GM21360 (cell line): ENCODE measurements at regions not wholly inside any gene's neighbourhood (a gene's known extent, or its start where the extent isn't known, plus 50 kb on each side); places are given as distances from the start of the nearest gene placed in this dataset.

Experiments used
- ATAC-seq: cut with Tn5 transposase; IDR thresholded peaks from one replicate; pipeline ENCODE4 v1.9.1; 2021; ENCODE audit warnings: mild to moderate bottlenecking, moderate library complexity; ENCODE audit not compliant: unreplicated experiment

- ATAC-seq = no peak
Measured at GRCh38 chr7:131745390-131746248, 189.2 kb upstream of the PODXL start.

- ATAC-seq = no peak
Measured at GRCh38 chr7:131741446-131741845, 185.0 kb upstream of the PODXL start.

GRCh38 chr7:131737746-131738465 is 181.5 kb upstream of the PODXL start:
- no peak for ATAC-seq

- ATAC-seq = no peak
Measured at GRCh38 chr7:131735101-131735500, 178.7 kb upstream of the PODXL start.

GRCh38 chr7:131733604-131734003 is 177.2 kb upstream of the PODXL start:
- no peak for ATAC-seq

GRCh38 chr7:131727189-131727588 is 170.8 kb upstream of the PODXL start:
- no peak for ATAC-seq

- no peak for ATAC-seq
Measured at GRCh38 chr7:131726686-131727085, 170.3 kb upstream of the PODXL start.

- ATAC-seq = no peak
Measured at GRCh38 chr7:131726031-131726430, 169.6 kb upstream of the PODXL start.

- no peak for ATAC-seq
Measured at GRCh38 chr7:131724776-131725345, 168.4 kb upstream of the PODXL start.

GRCh38 chr7:131723926-131724325 is 167.5 kb upstream of the PODXL start:
- no peak for ATAC-seq

GRCh38 chr7:131722371-131722770 is 165.9 kb upstream of the PODXL start:
- ATAC-seq = no peak

GRCh38 chr7:131721660-131722059 is 165.2 kb upstream of the PODXL start:
- no peak for ATAC-seq

GRCh38 chr7:131720703-131721102 is 164.3 kb upstream of the PODXL start:
- ATAC-seq = no peak

- ATAC-seq = no peak
Measured at GRCh38 chr7:131717181-131717580, 160.8 kb upstream of the PODXL start.

- ATAC-seq = no peak
Measured at GRCh38 chr7:131699323-131699722, 142.9 kb upstream of the PODXL start.

- ATAC-seq = no peak
Measured at GRCh38 chr7:131692131-131692960, 135.9 kb upstream of the PODXL start.

GRCh38 chr7:131691454-131692130 is 135.2 kb upstream of the PODXL start:
- ATAC-seq = no peak

GRCh38 chr7:131690441-131690840 is 134.0 kb upstream of the PODXL start:
- no peak for ATAC-seq

- no peak for ATAC-seq
Measured at GRCh38 chr7:131689662-131690234, 133.3 kb upstream of the PODXL start.
